GM23338 (cell line): ENCODE measurements at regions not wholly inside any gene's neighbourhood (a gene's known extent, or its start where the extent isn't known, plus 50 kb on each side); places are given as distances from the start of the nearest gene placed in this dataset.

Source experiments
- ATAC-seq: fragments of 200-7000 bp; cut with Tn5 transposase; 3 replicates; pipeline ENCODE4 v1.9.1; 2020
- DNase-seq: peaks from one replicate; pipeline ENCODE4 v3.0.0-alpha.2; 2015; ENCODE audit warnings: low spot score
- H2AFZ ChIP-seq: fragments of 200-600 bp; sonication (generic); 2 replicates; pipeline ENCODE4 v1.8.0; 2016; ENCODE audit warnings: antibody characterized with exemption, mild to moderate bottlenecking, moderate library complexity
- H3F3A ChIP-seq: fragments of 200-600 bp; sonication (generic); replicated peaks from 2 replicates; pipeline ENCODE4 v1.8.0; 2017; ENCODE audit warnings: antibody characterized with exemption, mixed run types, low read depth
- H3K27ac ChIP-seq: fragments of 200-600 bp; sonication (generic); 2 replicates; pipeline ENCODE4 v1.6.1; 2016; ENCODE audit warnings: low read depth
- H3K27me3 ChIP-seq: fragments of 200-600 bp; sonication (generic); 2 replicates; pipeline ENCODE4 v1.8.0; 2016; ENCODE audit warnings: mild to moderate bottlenecking, mixed run types, moderate library complexity; ENCODE audit not compliant: insufficient read depth
- H3K36me3 ChIP-seq: fragments of 200-600 bp; sonication (generic); 2 replicates; pipeline ENCODE4 v1.8.0; 2016; ENCODE audit warnings: mild to moderate bottlenecking; ENCODE audit not compliant: insufficient read depth
- H3K4me1 ChIP-seq: fragments of 200-600 bp; sonication (generic); 2 replicates; pipeline ENCODE4 v1.8.0; 2016; ENCODE audit warnings: mild to moderate bottlenecking, moderate library complexity; ENCODE audit not compliant: insufficient read depth
- H3K4me2 ChIP-seq: fragments of 200-600 bp; sonication (generic); 2 replicates; pipeline ENCODE4 v1.7.1; 2017; ENCODE audit warnings: mixed run types
- H3K4me3 ChIP-seq: fragments of 200-600 bp; sonication (generic); 2 replicates; pipeline ENCODE4 v1.6.1; 2016; ENCODE audit warnings: mixed run types
- H3K79me2 ChIP-seq: fragments of 200-600 bp; sonication (generic); replicated peaks from 2 replicates; pipeline ENCODE4 v1.8.0; 2017; ENCODE audit warnings: mild to moderate bottlenecking; ENCODE audit not compliant: insufficient read depth
- H3K9me2 ChIP-seq: fragments of 200-600 bp; sonication (generic); 2 replicates; pipeline ENCODE4 v1.8.0; 2017; ENCODE audit not compliant: insufficient read depth
- H4K20me1 ChIP-seq: fragments of 200-600 bp; sonication (generic); replicated peaks from 2 replicates; pipeline ENCODE4 v1.8.0; 2017; ENCODE audit warnings: mild to moderate bottlenecking; ENCODE audit not compliant: insufficient read depth
- H3K27ac Mint-ChIP-seq: 2 replicates; pipeline ENCODE4 v1.8.0; 2020; ENCODE audit warnings: inconsistent platforms, mild to moderate bottlenecking, moderate library complexity, mixed read lengths
- H3K27me3 Mint-ChIP-seq: 3 replicates; pipeline ENCODE4 v1.8.0; 2022; ENCODE audit warnings: low read depth, mild to moderate bottlenecking, moderate library complexity, mixed read lengths, inconsistent platforms; ENCODE audit not compliant: insufficient read depth, poor library complexity
- H3K36me3 Mint-ChIP-seq: 3 replicates; pipeline ENCODE4 v1.8.0; 2021; ENCODE audit warnings: low read depth, mild to moderate bottlenecking, inconsistent platforms, moderate library complexity, mixed read lengths
- H3K4me1 Mint-ChIP-seq: 3 replicates; pipeline ENCODE4 v1.8.0; 2020; ENCODE audit warnings: mild to moderate bottlenecking, inconsistent platforms, mixed read lengths
- H3K4me3 Mint-ChIP-seq: 3 replicates; pipeline ENCODE4 v1.8.0; 2021; ENCODE audit warnings: moderate library complexity, mild to moderate bottlenecking, inconsistent platforms, mixed read lengths
- H3K9me3 Mint-ChIP-seq: 3 replicates; pipeline ENCODE4 v1.8.0; 2020; ENCODE audit warnings: moderate library complexity, mild to moderate bottlenecking, inconsistent platforms, mixed read lengths
- CREB1 ChIP-seq: fragments of 250-450 bp; sonication (Bioruptor Pico); IDR thresholded peaks from 2 replicates; pipeline ENCODE4 v1.5.0; 2020; ENCODE audit warnings: low read depth, mild to moderate bottlenecking, moderate library complexity
- CTCF ChIP-seq, 2 experiments: fragments of 200-600 bp in 1 of 2; sonication (generic) in 1 of 2; conservative IDR thresholded peaks; 2 replicates each; pipeline versions ENCODE4 v1.5.1 to v1.6.1; 2016 to 2017; ENCODE audit warnings: antibody characterized with exemption in 2 of 2, low read depth in 2 of 2, mild to moderate bottlenecking in 2 of 2, moderate library complexity in 1 of 2
- ETS1 ChIP-seq: IDR thresholded peaks from 2 replicates; pipeline ENCODE4 v1.6.1; 2016; ENCODE audit warnings: antibody characterized with exemption
- EZH2phosphoT487 ChIP-seq: fragments of 200-600 bp; sonication (generic); IDR thresholded peaks from one replicate; pipeline ENCODE4 v1.8.1; 2018; ENCODE audit warnings: antibody characterized with exemption; ENCODE audit not compliant: unreplicated experiment
- JUNB ChIP-seq: IDR thresholded peaks from one replicate; pipeline ENCODE4 v1.6.1; 2016; ENCODE audit warnings: antibody characterized with exemption; ENCODE audit not compliant: unreplicated experiment
- NANOG ChIP-seq: IDR thresholded peaks from 2 replicates; pipeline ENCODE4 v1.6.1; 2016; ENCODE audit warnings: antibody characterized with exemption, borderline replicate concordance
- POLR2AphosphoS5 ChIP-seq: IDR thresholded peaks from 2 replicates; pipeline ENCODE4 v1.6.1; 2016; ENCODE audit warnings: antibody characterized with exemption, low read depth
- STAT1 ChIP-seq: IDR thresholded peaks from one replicate; pipeline ENCODE4 v1.6.1; 2016; ENCODE audit warnings: antibody characterized with exemption; ENCODE audit not compliant: unreplicated experiment
- ZNF462 ChIP-seq: fragments of 250-450 bp; sonication (Bioruptor Pico); IDR thresholded peaks from 2 replicates; pipeline ENCODE4 v1.5.0; 2020; ENCODE audit warnings: mild to moderate bottlenecking, moderate library complexity

- Mint-ChIP-seq H3K4me3 (no peak overlapping the region), H3K36me3 (no peaks in the 10 kb centered on the region), H3K27me3 (peaks cover 12% of the 10 kb centered on the region), H3K27ac (no peak overlapping the region), H3K4me1 (peaks cover 42% of the 10 kb centered on the region), H3K9me3 (no peaks in the 10 kb centered on the region)
- Histone ChIP-seq H3K27me3 (no peaks in the 10 kb centered on the region), H3K9me2 (peaks cover 4% of the 10 kb centered on the region; the same call in 1 of the 2 replicates), H2AFZ (0 out of 2 replicates have a peak overlapping the region, but pooled peaks have one; percentile 52), H3K36me3 (no peaks in the 10 kb centered on the region), H3K4me3 (no peak overlapping the region), H4K20me1 (no peaks in the 10 kb centered on the region), H3K4me1 (peaks cover 36% of the 10 kb centered on the region), H3K27ac (no peak overlapping the region), H3K79me2 (no peaks in the 10 kb centered on the region), H3K4me2 (no peak overlapping the region), H3F3A (0 out of 2 replicates have a peak, but pooled peaks cover 15% of the 10 kb centered on the region)
- TF ChIP-seq CTCF (conservative IDR thresholded peaks at IDR 0.05; ENCODE audit: low read depth in 2 of 2) (peak; percentile 69 to 78), EZH2phosphoT487 (no peak)
- DNase-seq (peak; percentile 94), ATAC-seq (peak; percentile 71)
Observed at GRCh38 chr19:28878862-28879566, 333.9 kb downstream of the UQCRFS1 start.

GRCh38 chr19:28876609-28877123 is 336.3 kb downstream of the UQCRFS1 start:
- H3K27me3 Mint-ChIP-seq = peaks cover 7% of the 10 kb centered on the region
- H2AFZ ChIP-seq = no peak overlapping the region
- no peaks in the 10 kb centered on the region for H3K36me3 ChIP-seq
- no peaks in the 10 kb centered on the region for H3K27me3 ChIP-seq
- peaks cover 16% of the 10 kb centered on the region for H3K4me1 ChIP-seq
- H3K9me3 Mint-ChIP-seq = no peaks in the 10 kb centered on the region
- ATAC-seq = no peak
- H3K27ac ChIP-seq = no peak overlapping the region
- peaks cover 22% of the 10 kb centered on the region for H3K4me1 Mint-ChIP-seq
- no peaks in the 10 kb centered on the region for H3F3A ChIP-seq
- H4K20me1 ChIP-seq = no peaks in the 10 kb centered on the region
- H3K4me2 ChIP-seq = no peak overlapping the region
- no peak overlapping the region for H3K4me3 Mint-ChIP-seq
- TF ChIP-seq STAT1 = no peak
- TF ChIP-seq JUNB = no peak
- no peak for TF ChIP-seq ZNF462 (CRISPR knock-in tag)
- no peak for TF ChIP-seq EZH2phosphoT487
- no peak for TF ChIP-seq CREB1
- TF ChIP-seq ETS1 = no peak
- no peak for TF ChIP-seq NANOG
- TF ChIP-seq CTCF (conservative IDR thresholded peaks at IDR 0.05; ENCODE audit: low read depth in 2 of 2) = no peak
- no peak for TF ChIP-seq POLR2AphosphoS5
- H3K4me3 ChIP-seq = no peak overlapping the region
- no peak for DNase-seq
- H3K27ac Mint-ChIP-seq = no peak overlapping the region
- peaks cover 7% of the 10 kb centered on the region; the same call in 1 of the 2 replicates for H3K9me2 ChIP-seq
- no peaks in the 10 kb centered on the region for H3K36me3 Mint-ChIP-seq
- H3K79me2 ChIP-seq = no peaks in the 10 kb centered on the region
